Stomach (tissue), 4 donors: ENCODE measurements at regions not wholly inside any gene's neighbourhood (a gene's known extent, or its start where the extent isn't known, plus 50 kb on each side); places are given as distances from the start of the nearest gene placed in this dataset.

Experiments
- CTCF ChIP-seq, 7 experiments: fragments of 450-650 bp in 4 of 7; fragments of 200-600 bp in 3 of 7; sonication (generic) in 3 of 7; IDR thresholded peaks; one replicate each; pipeline ENCODE4 v1.5.1; 2016 to 2019; ENCODE audit warnings: antibody characterized with exemption in 7 of 7, control low read depth in 2 of 7, mild to moderate bottlenecking in 1 of 7
- POLR2A ChIP-seq, 4 donors: fragments of 450-650 bp; IDR thresholded peaks; one replicate each; pipeline ENCODE4 v1.6.1; 2016; ENCODE audit warnings: antibody characterized with exemption in 4 of 4, control low read depth in 2 of 4, mild to moderate bottlenecking in 1 of 4, moderate library complexity in 1 of 4

DNA sequence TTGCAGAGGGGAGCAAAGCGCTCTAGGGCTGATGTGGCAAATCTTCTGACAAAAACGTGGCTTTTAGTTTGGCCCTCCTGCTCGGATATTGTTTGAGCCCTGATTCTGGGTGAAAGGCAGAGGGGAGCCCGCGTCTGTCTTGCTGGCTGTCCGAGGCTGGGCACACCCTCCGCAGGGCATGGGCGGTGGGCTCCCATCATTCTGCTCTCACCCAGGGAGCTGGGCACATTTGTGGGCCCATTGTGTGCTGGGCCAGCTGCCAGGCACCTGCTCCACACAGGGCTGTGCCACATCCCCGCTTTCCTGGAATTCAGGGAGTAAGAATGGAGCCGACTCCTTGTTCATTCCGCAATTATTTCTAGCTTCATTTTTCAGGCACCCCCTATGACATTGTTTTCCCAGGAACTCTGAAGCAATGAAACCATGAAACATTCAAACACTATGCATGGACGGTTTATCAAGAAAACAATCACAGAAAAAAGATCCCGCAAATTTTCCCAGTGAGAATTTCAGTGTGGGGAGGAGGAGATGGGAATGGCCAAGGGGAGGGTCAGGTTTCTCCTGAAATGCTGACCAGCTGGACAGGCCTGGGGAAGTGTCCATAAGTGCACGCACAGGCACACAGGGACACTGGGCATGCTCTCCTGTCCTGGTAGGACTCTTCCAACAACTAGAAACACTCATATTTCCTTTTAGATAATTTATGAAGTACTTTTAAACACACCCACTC is 341.1 kb downstream of the CXCL12 start:
- TF ChIP-seq CTCF (IDR thresholded peaks at IDR 0.05) = no peak
- TF ChIP-seq POLR2A (IDR thresholded peaks at IDR 0.05) = no peak
